Psoas muscle (tissue), 7 donors: ENCODE measurements at regions not wholly inside any gene's neighbourhood (a gene's known extent, or its start where the extent isn't known, plus 50 kb on each side); places are given as distances from the start of the nearest gene placed in this dataset.

Source experiments
- ATAC-seq, 4 donors: fragments of 200-7000 bp; cut with Tn5 transposase; one replicate each; pipeline ENCODE4 v1.9.1; 2020; ENCODE audit warnings: moderate library complexity in 3 of 4, mild to moderate bottlenecking in 2 of 4
- DNase-seq, 2 donors: peaks; one replicate each; pipeline ENCODE4 v3.0.0-alpha.2; 2020
- H3K27ac ChIP-seq: fragments of 200-600 bp; one replicate; pipeline ENCODE4 v1.8.0; 2022
- H3K27me3 ChIP-seq, 3 donors: fragments of 200-600 bp in 1 of 3; one replicate each; pipeline versions ENCODE4 v1.6.1 to v1.8.0; 2013 to 2022; ENCODE audit warnings: low read length in 2 of 3, mild to moderate bottlenecking in 2 of 3, moderate library complexity in 1 of 3; ENCODE audit not compliant: insufficient read depth in 3 of 3
- H3K36me3 ChIP-seq, 2 donors: fragments of 200-600 bp in 1 of 2; one replicate each; pipeline versions ENCODE4 v1.6.1 to v1.8.0; 2013 to 2022; ENCODE audit warnings: low read depth in 1 of 2, mild to moderate bottlenecking in 1 of 2, moderate library complexity in 1 of 2; ENCODE audit not compliant: insufficient read depth in 1 of 2
- H3K4me1 ChIP-seq: fragments of 200-600 bp; one replicate; pipeline ENCODE4 v1.8.0; 2022
- H3K4me3 ChIP-seq: fragments of 200-600 bp; one replicate; pipeline ENCODE4 v1.8.0; 2022; ENCODE audit warnings: mild to moderate bottlenecking
- H3K9me3 ChIP-seq: fragments of 200-600 bp; one replicate; pipeline ENCODE4 v1.8.0; 2022
- WGBS, 3 donors: extraction: QIAGEN DNeasy Blood & Tissue Kit; methylation state at CpG; one replicate each; pipeline versions ENCODE4 v1.1.6 to v1.1.7; 2013; 5-methylcytosine and 5-hydroxymethylcytosine counted together
- intact Hi-C, 2 donors: fragments of 100-400 bp; cut with DNase I; formaldehyde crosslinking; loops; one replicate each; pipeline versions ENCODE4 v1.11.0 to v1.14.2; 2022
- TF ChIP-seq, protein P1 (sequence below): fragments of 200-600 bp; IDR thresholded peaks from one replicate; pipeline ENCODE4 v1.8.0; 2022; ENCODE audit warnings: antibody characterized with exemption
- donor health status: healthy with polysubstance abuse.
- donor health status: DM: no; HTN: no; CAD: no; lungs with moderate emphysema.
- donor health status: Bipolar disorder and iron deficiency.
- donor health status: healthy.
- donor health status: DM: yes; HTN: yes; CAD: no.
- donor health status: DM: no; HTN: no; CAD: no.
- donor health status: DM: yes; HTN: yes; CAD: no.

DNA sequence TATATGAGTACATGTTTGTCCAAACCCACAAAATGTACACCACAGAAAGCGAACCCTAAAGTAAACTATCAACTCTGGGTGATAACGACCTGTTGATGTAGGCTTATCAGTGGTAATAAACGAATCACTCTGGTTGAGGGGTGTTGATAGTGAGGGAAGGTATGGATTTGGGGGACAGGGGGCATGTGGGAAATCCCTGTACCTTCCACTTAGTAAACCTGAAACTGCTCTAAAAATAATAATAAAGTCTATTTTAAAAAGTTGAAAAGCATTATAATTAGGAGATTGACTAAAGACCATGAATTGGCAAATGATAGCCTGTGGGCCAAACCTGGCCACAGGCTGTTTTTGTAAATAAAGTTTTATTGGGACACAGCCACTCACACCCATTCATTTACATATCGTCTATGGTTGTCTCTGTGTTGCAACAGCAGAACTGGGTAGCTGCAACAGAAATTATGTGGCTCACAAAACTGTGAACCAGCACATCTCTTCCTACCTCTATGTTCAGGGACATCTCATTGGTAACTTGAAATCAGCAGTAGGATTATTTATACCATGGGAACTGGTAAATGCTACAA is 85.5 kb upstream of the CDYL2 start:
- Histone ChIP-seq H3K4me1 (no peaks in the 10 kb centered on the region), H3K27me3 (no peaks in the 10 kb centered on the region), H3K27ac (no peak overlapping the region), H3K36me3 (no peaks in the 10 kb centered on the region), H3K4me3 (no peak overlapping the region), H3K9me3 (no peaks in the 10 kb centered on the region)
- intact Hi-C loops = no loop called here
- TF ChIP-seq, protein P1, sequence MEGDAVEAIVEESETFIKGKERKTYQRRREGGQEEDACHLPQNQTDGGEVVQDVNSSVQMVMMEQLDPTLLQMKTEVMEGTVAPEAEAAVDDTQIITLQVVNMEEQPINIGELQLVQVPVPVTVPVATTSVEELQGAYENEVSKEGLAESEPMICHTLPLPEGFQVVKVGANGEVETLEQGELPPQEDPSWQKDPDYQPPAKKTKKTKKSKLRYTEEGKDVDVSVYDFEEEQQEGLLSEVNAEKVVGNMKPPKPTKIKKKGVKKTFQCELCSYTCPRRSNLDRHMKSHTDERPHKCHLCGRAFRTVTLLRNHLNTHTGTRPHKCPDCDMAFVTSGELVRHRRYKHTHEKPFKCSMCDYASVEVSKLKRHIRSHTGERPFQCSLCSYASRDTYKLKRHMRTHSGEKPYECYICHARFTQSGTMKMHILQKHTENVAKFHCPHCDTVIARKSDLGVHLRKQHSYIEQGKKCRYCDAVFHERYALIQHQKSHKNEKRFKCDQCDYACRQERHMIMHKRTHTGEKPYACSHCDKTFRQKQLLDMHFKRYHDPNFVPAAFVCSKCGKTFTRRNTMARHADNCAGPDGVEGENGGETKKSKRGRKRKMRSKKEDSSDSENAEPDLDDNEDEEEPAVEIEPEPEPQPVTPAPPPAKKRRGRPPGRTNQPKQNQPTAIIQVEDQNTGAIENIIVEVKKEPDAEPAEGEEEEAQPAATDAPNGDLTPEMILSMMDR = no peak
- ATAC-seq (no peak), DNase-seq (no peak)
- WGBS, 3 donors = 85 to 87% (median 86%) methylated on average over 4 of the region's 4 CpGs

DNA sequence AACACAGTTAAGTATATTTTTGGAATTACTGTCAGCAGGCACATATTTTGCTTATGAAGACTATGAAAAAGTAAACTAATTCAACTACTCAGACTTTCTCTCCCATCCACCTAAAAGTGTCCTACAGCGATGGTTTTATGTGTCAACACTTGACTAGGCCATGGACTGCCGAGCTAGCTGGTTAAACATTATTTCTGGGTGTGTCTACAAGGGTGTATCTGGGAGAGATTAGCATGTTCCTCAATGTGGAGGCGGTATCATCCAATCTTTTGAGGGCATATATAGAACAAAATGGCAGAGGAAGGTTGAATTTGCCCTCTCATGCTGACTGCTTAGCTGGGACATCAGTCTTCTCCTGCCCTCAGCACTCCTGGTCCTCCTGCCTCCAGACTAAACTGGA is 82.7 kb upstream of the CDYL2 start:
- no peak for DNase-seq
- Histone ChIP-seq H3K27ac (no peak overlapping the region), H3K27me3 (no peaks in the 10 kb centered on the region), H3K36me3 (no peaks in the 10 kb centered on the region), H3K4me1 (no peaks in the 10 kb centered on the region), H3K9me3 (no peaks in the 10 kb centered on the region), H3K4me3 (no peak overlapping the region)
- intact Hi-C loops = no loop called here
- 85 to 87% (median 86%) methylated on average over 3 of the region's 3 CpGs for WGBS, 3 donors
- TF ChIP-seq, protein P1 = no peak
- no peak for ATAC-seq

DNA sequence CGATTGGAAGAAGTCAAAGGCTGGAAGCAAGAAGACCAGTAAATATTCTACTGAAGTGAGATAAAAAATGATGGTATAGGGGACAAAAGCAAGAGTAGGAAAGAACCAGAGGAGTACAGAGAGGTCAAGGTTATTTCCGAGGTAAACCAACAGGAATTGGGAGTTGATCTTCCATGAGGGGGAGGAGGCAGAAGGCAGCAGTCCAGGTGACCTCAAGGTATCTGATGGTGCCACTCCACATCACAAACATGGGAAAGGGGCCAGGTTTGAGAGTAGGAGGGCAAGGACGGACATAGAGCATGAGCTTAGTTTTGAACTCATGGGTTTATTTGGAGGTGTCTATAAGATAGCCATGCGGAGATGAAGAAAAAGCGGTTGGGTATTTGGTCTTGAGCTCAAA is 79.4 kb upstream of the CDYL2 start:
- Histone ChIP-seq H3K4me3 (no peak overlapping the region), H3K36me3 (no peaks in the 10 kb centered on the region), H3K4me1 (no peaks in the 10 kb centered on the region), H3K9me3 (no peaks in the 10 kb centered on the region), H3K27ac (no peak overlapping the region), H3K27me3 (no peaks in the 10 kb centered on the region)
- intact Hi-C loops = no loop called here
- ATAC-seq = no peak
- TF ChIP-seq, protein P1 = no peak
- no peak for DNase-seq
- 68 to 89% (median 88%) methylated on average over 5 of the region's 5 CpGs for WGBS, 3 donors

DNA sequence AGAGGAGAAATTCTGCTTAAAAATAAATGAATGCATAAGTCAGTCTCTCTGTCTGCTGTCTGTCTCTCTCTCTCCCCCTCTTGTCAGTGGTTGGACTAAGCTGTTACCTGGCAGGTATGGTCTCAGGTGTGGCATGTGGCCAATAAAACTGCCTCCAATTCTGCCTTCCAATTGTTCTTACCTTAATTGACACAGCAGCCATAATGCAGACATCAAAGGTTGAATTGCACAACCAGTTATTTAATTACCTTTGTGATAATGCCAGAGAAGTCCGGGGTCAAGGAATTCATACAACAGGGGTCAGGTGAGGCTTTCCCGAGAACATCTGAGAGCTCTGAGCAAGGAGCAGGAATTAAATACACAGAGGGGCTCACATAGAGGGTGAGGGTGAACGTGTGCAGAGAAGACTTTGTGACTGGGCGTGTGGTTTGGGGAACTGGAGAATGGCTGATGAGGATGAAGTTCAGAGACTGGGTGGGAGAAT is 78.8 kb upstream of the CDYL2 start:
- no peaks in the 10 kb centered on the region for H3K4me1 ChIP-seq
- no peaks in the 10 kb centered on the region for H3K9me3 ChIP-seq
- no peaks in the 10 kb centered on the region for H3K36me3 ChIP-seq
- H3K27me3 ChIP-seq = no peaks in the 10 kb centered on the region
- ATAC-seq (no peak), DNase-seq (no peak)
- no peak overlapping the region for H3K27ac ChIP-seq
- 58 to 72% (median 60%) methylated on average over 4 of the region's 4 CpGs for WGBS, 3 donors
- TF ChIP-seq, protein P1 = no peak
- H3K4me3 ChIP-seq = no peak overlapping the region
- intact Hi-C loops = no loop called here

DNA sequence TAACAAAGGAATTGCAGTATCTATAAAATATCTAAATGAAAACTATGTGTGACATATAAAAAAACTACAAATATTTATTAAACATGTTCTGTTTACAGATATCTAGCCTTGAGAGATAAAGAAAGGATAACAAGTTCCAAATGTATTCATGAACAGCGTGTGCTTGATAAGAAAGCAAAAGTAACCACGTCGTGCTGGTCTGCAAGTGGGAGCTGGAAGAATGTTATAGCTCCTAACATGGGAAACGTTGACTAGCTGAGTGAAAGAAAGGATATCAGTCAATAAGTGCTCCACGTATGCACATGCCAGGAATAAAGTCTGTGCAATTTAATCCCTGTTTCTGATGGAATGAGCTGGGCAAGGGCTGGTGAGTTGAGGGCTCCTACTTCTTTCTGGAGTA is 71.2 kb upstream of the CDYL2 start:
- Histone ChIP-seq H3K4me1 (no peaks in the 10 kb centered on the region), H3K36me3 (no peaks in the 10 kb centered on the region), H3K4me3 (no peak overlapping the region), H3K27me3 (no peaks in the 10 kb centered on the region), H3K27ac (no peak overlapping the region), H3K9me3 (no peaks in the 10 kb centered on the region)
- ATAC-seq = no peak
- no peak for DNase-seq
- intact Hi-C loops = no loop called here
- 34 to 37% (median 35%) methylated on average over 5 of the region's 5 CpGs for WGBS, 3 donors
- TF ChIP-seq, protein P1 = no peak
